CD4-positive, alpha-beta memory T cell (primary cell): ENCODE measurements at regions not wholly inside any gene's neighbourhood (a gene's known extent, or its start where the extent isn't known, plus 50 kb on each side); places are given as distances from the start of the nearest gene placed in this dataset.
"Not testable (repeated sequence)": the region's sequence is repeated elsewhere in the genome, so short reads cannot be mapped to it uniquely, and the experiment has no call there.

ENCODE experiments used
- CTCF ChIA-PET: fragments of 350-600 bp; sonication (Branson Sonifier 250); formaldehyde crosslinking; loops from one replicate; lab custom pipeline; 2021; ENCODE audit warnings: inconsistent platforms; ENCODE audit not compliant: partially characterized antibody; lab: Charles Lee
- POLR2A ChIA-PET: fragments of 350-600 bp; sonication (Branson Sonifier 250); formaldehyde crosslinking; loops from one replicate; lab custom pipeline; 2021; ENCODE audit not compliant: partially characterized antibody; lab: Charles Lee
- DNase-seq, 5 donors: peaks; one replicate each; pipeline versions ENCODE4 v3.0.0 to v3.0.0-alpha.2; 2020 to 2022; ENCODE audit warnings: mixed read lengths in 1 of 5
- H3K27ac ChIP-seq: one replicate; pipeline ENCODE4 v1.7.0; 2013; ENCODE audit warnings: low read depth, low read length
- H3K27me3 ChIP-seq: 2 replicates; pipeline ENCODE4 v1.7.0; 2013; ENCODE audit warnings: mild to moderate bottlenecking, low read length, moderate library complexity; ENCODE audit not compliant: insufficient read depth
- H3K36me3 ChIP-seq: 2 replicates; pipeline ENCODE4 v1.7.0; 2013; ENCODE audit warnings: mild to moderate bottlenecking, low read length, moderate library complexity; ENCODE audit not compliant: insufficient read depth
- H3K4me1 ChIP-seq: 2 replicates; pipeline ENCODE4 v1.7.0; 2013; ENCODE audit warnings: mild to moderate bottlenecking, low read length, moderate library complexity; ENCODE audit not compliant: insufficient read depth
- H3K4me3 ChIP-seq, 2 donors: one replicate each; pipeline ENCODE4 v1.7.0; 2013; ENCODE audit warnings: low read length in 2 of 2, mild to moderate bottlenecking in 1 of 2
- H3K9me3 ChIP-seq, 2 donors: one replicate each; pipeline ENCODE4 v1.7.0; 2013; ENCODE audit warnings: low read length in 2 of 2, control low read depth in 1 of 2; ENCODE audit not compliant: control insufficient read depth in 1 of 2
- H3K27ac Mint-ChIP-seq, 7 donors: one replicate each; pipeline ENCODE4 v1.8.0; 2020 to 2021; ENCODE audit warnings: mixed read lengths in 7 of 7, mild to moderate bottlenecking in 6 of 7, inconsistent platforms in 3 of 7, moderate library complexity in 3 of 7
- H3K27me3 Mint-ChIP-seq, 2 donors: one replicate each; pipeline ENCODE4 v1.8.0; 2020 to 2021; ENCODE audit warnings: mixed read lengths in 2 of 2
- H3K36me3 Mint-ChIP-seq, 2 donors: one replicate each; pipeline ENCODE4 v1.8.0; 2020 to 2021; ENCODE audit warnings: mixed read lengths in 2 of 2, inconsistent platforms in 1 of 2, mild to moderate bottlenecking in 1 of 2
- H3K4me1 Mint-ChIP-seq, 4 donors: one replicate each; pipeline ENCODE4 v1.8.0; 2020 to 2021; ENCODE audit warnings: mixed read lengths in 4 of 4, mild to moderate bottlenecking in 1 of 4
- H3K4me3 Mint-ChIP-seq, 8 donors: one replicate each; pipeline ENCODE4 v1.8.0; 2020 to 2021; ENCODE audit warnings: mixed read lengths in 8 of 8, mild to moderate bottlenecking in 7 of 8, moderate library complexity in 6 of 8, inconsistent platforms in 3 of 8
- H3K9me3 Mint-ChIP-seq, 8 donors: one replicate each; pipeline ENCODE4 v1.8.0; 2020 to 2021; ENCODE audit warnings: mixed read lengths in 8 of 8, mild to moderate bottlenecking in 5 of 8, inconsistent platforms in 3 of 8, moderate library complexity in 1 of 8
- intact Hi-C: fragments of 100-400 bp; cut with micrococcal nuclease; formaldehyde crosslinking; loops from one replicate; pipeline ENCODE4 v1.15.1; 2023

DNA sequence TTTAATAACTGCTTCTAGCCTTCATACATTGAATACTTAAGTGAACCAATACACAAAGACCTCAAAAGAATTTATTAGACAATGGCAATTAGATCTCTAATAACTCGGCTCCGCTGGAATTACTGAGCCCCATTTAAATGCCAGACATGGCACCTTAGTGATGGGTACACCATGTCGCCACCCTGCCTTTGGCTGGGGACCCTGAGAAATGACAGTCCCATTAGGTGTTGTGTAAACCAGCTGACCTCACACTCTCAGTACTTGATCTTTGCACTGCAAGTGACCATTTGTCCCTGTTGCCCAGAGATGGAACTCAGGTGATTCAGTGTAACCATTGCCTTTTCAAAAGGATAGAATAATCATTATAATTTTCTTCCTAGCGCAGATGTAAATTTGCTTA lies 144.6 kb upstream of the SMARCAD1 start:
- H3K36me3 ChIP-seq, result no peaks in the 10 kb centered on the region
- ChIA-PET CTCF (no interaction called here), POLR2A (no interaction called here)
- H3K27me3 ChIP-seq, result no peaks in the 10 kb centered on the region
- H3K4me1 ChIP-seq, result no peaks in the 10 kb centered on the region
- Mint-ChIP-seq H3K9me3 (peaks cover 0 to 3% (median 0%) of the 10 kb centered on the region in 8 donors), H3K4me1 (no peaks in the 10 kb centered on the region), H3K4me3 (no peak overlapping the region), H3K36me3 (no peaks in the 10 kb centered on the region), H3K27me3 (peaks cover 0 to 1% of the 10 kb centered on the region in 2 donors), H3K27ac (no peak overlapping the region)
- no peaks in the 10 kb centered on the region for H3K9me3 ChIP-seq
- no peak overlapping the region for H3K27ac ChIP-seq
- intact Hi-C loops, result no loop called here
- no peak overlapping the region for H3K4me3 ChIP-seq
- no peak for DNase-seq

DNA sequence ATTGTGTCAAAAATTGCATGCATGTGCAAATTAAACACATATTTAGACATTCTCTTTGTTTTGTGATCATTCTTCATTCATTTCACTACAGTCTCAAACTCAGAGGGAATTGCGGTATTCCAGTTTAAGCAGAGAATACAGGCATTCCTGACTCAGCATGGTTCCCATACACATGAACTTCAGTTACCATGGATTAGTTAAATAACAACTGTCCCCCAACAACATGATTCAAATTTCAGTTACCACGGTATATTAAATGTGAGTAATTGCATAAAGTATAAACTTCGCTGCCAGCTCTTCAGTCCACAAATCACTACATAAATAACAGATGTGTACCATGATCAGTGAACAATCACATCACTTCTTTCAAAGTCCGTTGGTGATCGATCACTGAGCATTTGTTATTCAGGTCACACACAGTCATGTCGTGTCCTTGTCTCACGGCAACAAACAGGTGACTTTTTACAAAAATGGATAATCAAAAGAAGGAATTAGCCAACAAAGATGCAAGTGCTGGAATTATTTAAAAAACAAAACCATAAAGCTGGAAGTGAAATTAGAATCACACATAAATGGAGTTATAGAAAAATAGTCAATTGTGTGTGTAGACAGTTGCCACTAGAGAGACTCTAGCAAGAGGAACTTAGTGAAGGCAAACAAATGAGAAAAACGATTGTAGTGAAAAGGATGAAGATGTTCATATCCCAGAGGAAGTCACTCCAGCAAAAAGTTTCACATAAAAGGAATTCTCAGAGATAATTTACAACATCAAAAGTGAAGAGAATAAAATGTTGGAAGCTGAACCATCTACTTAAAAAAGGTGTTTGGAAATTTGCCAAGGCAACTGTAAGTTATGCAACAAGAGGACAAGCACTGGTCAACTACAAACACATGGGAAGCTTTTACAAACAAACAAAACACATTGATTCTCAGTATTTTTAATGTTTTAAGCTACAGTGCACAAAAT lies 138.6 kb upstream of the SMARCAD1 start:
- H3K4me1 ChIP-seq, result no peaks in the 10 kb centered on the region
- DNase-seq, result no peak
- H3K27me3 Mint-ChIP-seq, result peaks cover 0 to 1% of the 10 kb centered on the region in 2 donors
- intact Hi-C loops, result no loop called here
- CTCF ChIA-PET, result no interaction called here
- no peak overlapping the region for H3K27ac ChIP-seq
- peaks cover 0 to 3% (median 0%) of the 10 kb centered on the region in 8 donors for H3K9me3 Mint-ChIP-seq
- POLR2A ChIA-PET, result no interaction called here
- no peaks in the 10 kb centered on the region for H3K27me3 ChIP-seq
- no peak overlapping the region for H3K4me3 ChIP-seq
- H3K36me3 Mint-ChIP-seq, result no peaks in the 10 kb centered on the region
- no peak overlapping the region for H3K4me3 Mint-ChIP-seq
- no peak overlapping the region for H3K27ac Mint-ChIP-seq
- no peaks in the 10 kb centered on the region for H3K36me3 ChIP-seq
- H3K9me3 ChIP-seq, result no peaks in the 10 kb centered on the region
- H3K4me1 Mint-ChIP-seq, result no peaks in the 10 kb centered on the region

GRCh38 chr4:94076498-94076897 lies 131.2 kb upstream of the SMARCAD1 start:
- intact Hi-C loops, result no loop called here
- no peak overlapping the region for H3K27ac ChIP-seq
- H3K4me3 Mint-ChIP-seq, result no peak overlapping the region

GRCh38 chr4:94084155-94084554 lies 123.5 kb upstream of the SMARCAD1 start:
- Mint-ChIP-seq H3K36me3 (no peaks in the 10 kb centered on the region), H3K9me3 (peaks cover 3 to 30% (median 15%) of the 10 kb centered on the region in 8 donors), H3K27ac (no peak overlapping the region), H3K27me3 (peaks cover 0 to 2% of the 10 kb centered on the region in 2 donors), H3K4me1 (no peaks in the 10 kb centered on the region), H3K4me3 (no peak overlapping the region)
- H3K9me3 ChIP-seq, result no peaks in the 10 kb centered on the region
- H3K4me1 ChIP-seq, result no peaks in the 10 kb centered on the region
- H3K4me3 ChIP-seq, result no peak overlapping the region
- H3K27ac ChIP-seq, result no peak overlapping the region
- POLR2A ChIA-PET, result no interaction called here
- intact Hi-C loops, result no loop called here
- CTCF ChIA-PET, result no interaction called here
- H3K36me3 ChIP-seq, result no peaks in the 10 kb centered on the region
- no peaks in the 10 kb centered on the region for H3K27me3 ChIP-seq
- DNase-seq, result no peak

More at GRCh38 chr4:94076498-94076897, 131.2 kb upstream of the SMARCAD1 start:
- Mint-ChIP-seq H3K27ac (no peak overlapping the region), H3K9me3 (peaks cover 0 to 8% (median 2%) of the 10 kb centered on the region in 8 donors), H3K36me3 (no peaks in the 10 kb centered on the region), H3K27me3 (no peaks in the 10 kb centered on the region), H3K4me1 (no peaks in the 10 kb centered on the region)
- no peaks in the 10 kb centered on the region for H3K36me3 ChIP-seq
- POLR2A ChIA-PET, result no interaction called here
- no peaks in the 10 kb centered on the region for H3K9me3 ChIP-seq
- no peaks in the 10 kb centered on the region for H3K4me1 ChIP-seq
- DNase-seq, result no peak
- CTCF ChIA-PET, result no interaction called here
- H3K27me3 ChIP-seq, result no peaks in the 10 kb centered on the region
- no peak overlapping the region for H3K4me3 ChIP-seq

DNA sequence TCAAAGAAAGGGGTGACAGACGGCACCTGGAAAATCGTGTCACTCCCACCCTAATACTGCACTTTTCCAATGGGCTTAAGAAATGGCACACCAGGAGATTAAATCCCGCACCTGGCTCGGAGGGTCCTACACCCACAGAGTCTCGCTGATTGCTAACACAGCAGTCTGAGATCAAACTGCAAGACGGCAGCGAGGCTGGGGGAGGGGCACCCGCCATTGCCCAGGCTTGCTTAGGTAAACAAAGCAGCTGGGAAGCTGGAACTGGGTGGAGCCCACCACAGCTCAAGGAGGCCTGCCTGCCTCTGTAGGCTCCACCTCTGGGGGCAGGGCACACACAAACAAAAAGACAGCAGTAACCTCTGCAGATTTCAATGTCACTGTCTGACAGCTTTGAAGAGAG lies 108.5 kb upstream of the SMARCAD1 start:
- H3K4me3 ChIP-seq, DNase-seq, H3K9me3 ChIP-seq, H3K27ac ChIP-seq, H3K27ac Mint-ChIP-seq, POLR2A ChIA-PET, H3K27me3 ChIP-seq, H3K27me3 Mint-ChIP-seq, H3K36me3 ChIP-seq, H3K4me1 Mint-ChIP-seq, H3K4me1 ChIP-seq, CTCF ChIA-PET, H3K4me3 Mint-ChIP-seq, H3K36me3 Mint-ChIP-seq, intact Hi-C loops: not testable (repeated sequence)
- H3K9me3 Mint-ChIP-seq, result peaks cover 2 to 17% (median 5%) of the 10 kb centered on the region in 8 donors

- intact Hi-C loops, result no loop called here
- ChIA-PET POLR2A (no interaction called here), CTCF (no interaction called here)
- Mint-ChIP-seq H3K36me3 (no peaks in the 10 kb centered on the region), H3K9me3 (peaks cover 0 to 2% (median 0%) of the 10 kb centered on the region in 8 donors), H3K27me3 (no peaks in the 10 kb centered on the region), H3K4me1 (no peaks in the 10 kb centered on the region), H3K4me3 (peak overlapping the region in 1 of 8 donors; percentile 31), H3K27ac (no peak overlapping the region)
- Histone ChIP-seq H3K4me1 (no peaks in the 10 kb centered on the region), H3K9me3 (no peaks in the 10 kb centered on the region), H3K4me3 (no peak overlapping the region), H3K36me3 (no peaks in the 10 kb centered on the region), H3K27me3 (no peaks in the 10 kb centered on the region), H3K27ac (no peak overlapping the region)
- no peak for DNase-seq
Measured at GRCh38 chr4:94112644-94113043, 95.0 kb upstream of the SMARCAD1 start.

GRCh38 chr4:94115687-94116086 lies 92.0 kb upstream of the SMARCAD1 start:
- Mint-ChIP-seq H3K27me3 (no peaks in the 10 kb centered on the region), H3K36me3 (no peaks in the 10 kb centered on the region), H3K9me3 (peaks cover 0 to 2% (median 0%) of the 10 kb centered on the region in 8 donors), H3K4me1 (no peaks in the 10 kb centered on the region), H3K4me3 (no peak overlapping the region), H3K27ac (no peak overlapping the region)
- ChIA-PET POLR2A (no interaction called here), CTCF (no interaction called here)
- no peaks in the 10 kb centered on the region for H3K4me1 ChIP-seq
- H3K4me3 ChIP-seq, result no peak overlapping the region
- H3K9me3 ChIP-seq, result no peaks in the 10 kb centered on the region
- H3K36me3 ChIP-seq, result no peaks in the 10 kb centered on the region
- no peak overlapping the region for H3K27ac ChIP-seq
- DNase-seq, result no peak
- H3K27me3 ChIP-seq, result no peaks in the 10 kb centered on the region
- intact Hi-C loops, result no loop called here
